Heart left ventricle (tissue), 16 donors: ENCODE measurements at regions not wholly inside any gene's neighbourhood (a gene's known extent, or its start where the extent isn't known, plus 50 kb on each side); places are given as distances from the start of the nearest gene placed in this dataset.

ENCODE experiments used
- ATAC-seq, 4 donors: fragments of 200-7000 bp; cut with Tn5 transposase; one replicate each; pipeline ENCODE4 v1.9.1; 2020 to 2022; ENCODE audit warnings: moderate library complexity in 4 of 4, mild to moderate bottlenecking in 3 of 4, moderate number of reproducible peaks in 1 of 4
- DNase-seq, 5 donors: peaks; one replicate each; pipeline ENCODE4 v3.0.0-alpha.2; 2020
- H3K27ac ChIP-seq, 12 donors: fragments of 200-600 bp; sonication (generic) in 4 of 12; one replicate each; pipeline versions ENCODE4 v1.5.0 to v1.8.0; 2016 to 2022; ENCODE audit warnings: mild to moderate bottlenecking in 2 of 12
- H3K27me3 ChIP-seq, 9 donors: fragments of 200-600 bp; sonication (generic) in 2 of 9; one replicate each; pipeline versions ENCODE4 v1.5.1 to v1.8.0; 2016 to 2022; ENCODE audit warnings: mild to moderate bottlenecking in 3 of 9
- H3K36me3 ChIP-seq, 9 donors: fragments of 200-600 bp; sonication (generic) in 2 of 9; one replicate each; pipeline versions ENCODE4 v1.5.0 to v1.8.0; 2018 to 2022; ENCODE audit warnings: mild to moderate bottlenecking in 2 of 9
- H3K4me1 ChIP-seq, 12 donors: fragments of 200-600 bp; sonication (generic) in 4 of 12; one replicate each; pipeline versions ENCODE4 v1.5.0 to v1.8.0; 2016 to 2022; ENCODE audit warnings: mild to moderate bottlenecking in 3 of 12
- H3K4me3 ChIP-seq, 12 donors: fragments of 200-600 bp; sonication (generic) in 4 of 12; one replicate each; pipeline versions ENCODE4 v1.5.0 to v1.8.0; 2017 to 2022; ENCODE audit warnings: mild to moderate bottlenecking in 9 of 12, moderate library complexity in 4 of 12
- H3K9me3 ChIP-seq, 12 donors: fragments of 200-600 bp; sonication (generic) in 4 of 12; one replicate each; pipeline versions ENCODE4 v1.5.0 to v1.8.0; 2016 to 2022; ENCODE audit warnings: mild to moderate bottlenecking in 1 of 12
- POLR2A ChIP-seq, 2 donors: fragments of 450-650 bp; IDR thresholded peaks; one replicate each; pipeline ENCODE4 v1.6.1; 2017; ENCODE audit warnings: antibody characterized with exemption in 2 of 2, mild to moderate bottlenecking in 2 of 2, moderate library complexity in 2 of 2
- WGBS, 4 donors: extraction: QIAGEN DNeasy Blood & Tissue Kit in 2 of 4; methylation state at CpG; one replicate each; pipeline versions ENCODE4 v1.1.5 to v1.1.7; 2013 to 2018; 5-methylcytosine and 5-hydroxymethylcytosine counted together
- intact Hi-C, 10 donors: fragments of 100-400 bp; cut with DNase I; formaldehyde crosslinking; loops; one replicate each; pipeline versions ENCODE4 v1.11.1 to v1.14.2; 2022
- TF ChIP-seq, protein P1 (sequence below), 12 donors: fragments of 200-600 bp; sonication (generic) in 4 of 12; IDR thresholded peaks; one replicate each; pipeline versions ENCODE4 v1.5.0 to v1.8.0; 2018 to 2022; ENCODE audit warnings: antibody characterized with exemption in 12 of 12, mild to moderate bottlenecking in 5 of 12
- donor health status: ischemic (EF 13 %, LVEDD 7.1; RV severe dilation, severe dysfunction).
- donor health status: healthy with polysubstance abuse.
- donor health status: DM: no; HTN: yes; CAD: no.
- donor health status: DM: no; HTN: no; CAD: no.
- donor health status: ischemic (EF 25% LVEDD 6.9; RV normal size, moderate dysfunction).
- donor health status: ischemic (EF 25% LVEDD 5.7; RV mildly dilated, moderate dysfunction).
- donor health status: healthy.
- donor health status: DM: yes; HTN: yes; CAD: no.
- donor health status: ischemic (EF 35%, LVEDD 5.7; RV mildly dilated, moderate dysfunction).
- donor health status: nonischemic (EF 11% LVEDD 7.7; RV severe dilation, severe dysfunction).
- donor health status: DM: yes; HTN: yes; CAD: no.
- donor health status: PGD.
- donor health status: ischemic (EF 29% LVEDD 5.4; RV normal size, mild dysfunction).
- donor health status: nonischemic (EF 23%, LVEDD 6.1; RV moderate dilation, normal function).

GRCh38 chr6:165770397-165771082, 107.5 kb upstream of the PDE10A start:
- 85 to 91% (median 89%) methylated on average over 14 of the region's 14 CpGs for WGBS, 4 donors
- intact Hi-C loops: loop anchor here in 3 of 10 donors (2.0 to 5.0 kb wide), 2 partner anchors 108 kb away; partner anchors contain the start of gene PDE10A (in 3 of the 3)
- Histone ChIP-seq H3K27me3 (no peaks in the 10 kb centered on the region), H3K36me3 (no peaks in the 10 kb centered on the region), H3K4me1 (peaks cover 3 to 37% (median 17%) of the 10 kb centered on the region in 12 donors), H3K9me3 (no peaks in the 10 kb centered on the region), H3K27ac (no peak overlapping the region), H3K4me3 (no peak overlapping the region)
- DNase-seq (no peak), ATAC-seq (no peak)
- TF ChIP-seq, protein P1, sequence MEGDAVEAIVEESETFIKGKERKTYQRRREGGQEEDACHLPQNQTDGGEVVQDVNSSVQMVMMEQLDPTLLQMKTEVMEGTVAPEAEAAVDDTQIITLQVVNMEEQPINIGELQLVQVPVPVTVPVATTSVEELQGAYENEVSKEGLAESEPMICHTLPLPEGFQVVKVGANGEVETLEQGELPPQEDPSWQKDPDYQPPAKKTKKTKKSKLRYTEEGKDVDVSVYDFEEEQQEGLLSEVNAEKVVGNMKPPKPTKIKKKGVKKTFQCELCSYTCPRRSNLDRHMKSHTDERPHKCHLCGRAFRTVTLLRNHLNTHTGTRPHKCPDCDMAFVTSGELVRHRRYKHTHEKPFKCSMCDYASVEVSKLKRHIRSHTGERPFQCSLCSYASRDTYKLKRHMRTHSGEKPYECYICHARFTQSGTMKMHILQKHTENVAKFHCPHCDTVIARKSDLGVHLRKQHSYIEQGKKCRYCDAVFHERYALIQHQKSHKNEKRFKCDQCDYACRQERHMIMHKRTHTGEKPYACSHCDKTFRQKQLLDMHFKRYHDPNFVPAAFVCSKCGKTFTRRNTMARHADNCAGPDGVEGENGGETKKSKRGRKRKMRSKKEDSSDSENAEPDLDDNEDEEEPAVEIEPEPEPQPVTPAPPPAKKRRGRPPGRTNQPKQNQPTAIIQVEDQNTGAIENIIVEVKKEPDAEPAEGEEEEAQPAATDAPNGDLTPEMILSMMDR (IDR thresholded peaks at IDR 0.05): no peak
- TF ChIP-seq POLR2A (IDR thresholded peaks at IDR 0.05): no peak

DNA sequence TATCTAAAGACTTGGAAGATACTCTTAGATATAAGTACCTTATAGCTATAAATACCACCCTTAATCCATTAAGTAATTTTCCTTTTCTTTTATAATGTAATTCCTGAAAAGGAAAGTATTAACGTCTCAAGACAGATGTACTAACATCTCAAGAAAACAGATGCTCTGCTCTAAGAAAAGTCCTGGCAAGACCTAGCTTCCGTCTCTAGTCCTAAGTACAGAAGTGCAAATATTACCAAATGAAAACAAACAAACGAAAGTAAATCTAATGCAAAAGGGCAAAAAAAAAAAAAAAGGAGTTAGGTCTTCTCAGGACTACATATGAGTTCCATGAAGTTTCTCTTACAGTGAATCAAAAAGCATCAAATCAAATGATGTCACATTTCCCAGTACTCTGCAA, 106.8 kb upstream of the PDE10A start:
- H3K27me3 ChIP-seq: no peaks in the 10 kb centered on the region
- no peaks in the 10 kb centered on the region for H3K36me3 ChIP-seq
- H3K4me1 ChIP-seq: peaks cover 3 to 35% (median 15%) of the 10 kb centered on the region in 12 donors
- DNase-seq: no peak
- 46 to 54% (median 49%) methylated on average over 3 of the region's 3 CpGs for WGBS, 4 donors
- no peak overlapping the region for H3K4me3 ChIP-seq
- no peak for TF ChIP-seq POLR2A (IDR thresholded peaks at IDR 0.05)
- TF ChIP-seq, protein P1 (IDR thresholded peaks at IDR 0.05): no peak
- peak in 1 of 4 donors; percentile 41 for ATAC-seq
- H3K9me3 ChIP-seq: no peaks in the 10 kb centered on the region
- intact Hi-C loops: loop anchor here in 4 of 10 donors (2.0 to 5.0 kb wide), 4 partner anchors 38 to 108 kb away; partner anchors contain the start of gene PDE10A (in 3 of the 4)
- peak overlapping the region in 3 of 12 donors; percentile 10 to 64 (median 13) for H3K27ac ChIP-seq

DNA sequence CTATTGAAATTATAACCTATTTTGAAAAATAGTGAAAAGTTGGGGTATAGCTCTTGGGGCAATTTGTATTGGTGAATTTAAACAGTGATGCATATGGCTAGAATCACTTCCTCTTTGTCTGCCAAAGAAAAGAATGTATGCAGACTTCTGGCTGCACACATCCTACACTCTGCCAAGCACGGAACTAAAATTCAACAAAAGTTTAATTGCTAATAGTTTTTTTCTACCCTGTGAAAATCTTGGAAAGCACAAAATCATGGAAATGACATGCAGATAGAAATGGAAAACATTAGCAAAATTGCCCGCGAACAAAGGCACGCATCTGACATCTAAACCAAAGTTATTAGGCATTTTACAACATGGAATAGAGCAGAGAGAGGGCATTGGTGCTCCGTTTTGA, 106.4 kb upstream of the PDE10A start:
- Histone ChIP-seq H3K9me3 (no peaks in the 10 kb centered on the region), H3K36me3 (no peaks in the 10 kb centered on the region), H3K4me3 (no peak overlapping the region), H3K4me1 (peaks cover 0 to 31% (median 13%) of the 10 kb centered on the region in 12 donors), H3K27me3 (no peaks in the 10 kb centered on the region), H3K27ac (peak overlapping the region in 7 of 12 donors; percentile 10 to 64 (median 43))
- TF ChIP-seq POLR2A (IDR thresholded peaks at IDR 0.05): no peak
- TF ChIP-seq, protein P1 (IDR thresholded peaks at IDR 0.05): no peak
- ATAC-seq (no peak), DNase-seq (no peak)
- WGBS, 4 donors: 71 to 80% (median 74%) methylated on average over 5 of the region's 5 CpGs
- intact Hi-C loops: loop anchor here in 2 of 10 donors (5.0 kb wide), 2 partner anchors 37 to 78 kb away; no protein-coding TSS in a partner anchor

GRCh38 chr6:165768961-165769360, 105.9 kb upstream of the PDE10A start:
- H3K27ac ChIP-seq: peak overlapping the region in 7 of 12 donors; percentile 10 to 64 (median 43)
- DNase-seq (no peak), ATAC-seq (no peak)
- no peaks in the 10 kb centered on the region for H3K36me3 ChIP-seq
- intact Hi-C loops: loop anchor here in 2 of 10 donors (5.0 kb wide), 2 partner anchors 37 to 78 kb away; no protein-coding TSS in a partner anchor
- peaks cover 0 to 26% (median 13%) of the 10 kb centered on the region in 12 donors for H3K4me1 ChIP-seq
- H3K9me3 ChIP-seq: no peaks in the 10 kb centered on the region
- no peak for TF ChIP-seq POLR2A (IDR thresholded peaks at IDR 0.05)
- TF ChIP-seq, protein P1 (IDR thresholded peaks at IDR 0.05): no peak
- H3K27me3 ChIP-seq: no peaks in the 10 kb centered on the region
- H3K4me3 ChIP-seq: no peak overlapping the region
- 47 to 63% (median 54%) methylated on average over 1 of the region's 1 CpG for WGBS, 4 donors
